DOHH2 (cell line): ENCODE measurements at regions not wholly inside any gene's neighbourhood (a gene's known extent, or its start where the extent isn't known, plus 50 kb on each side); places are given as distances from the start of the nearest gene placed in this dataset.

ENCODE experiments used
- H3F3A ChIP-seq: fragments of 200-600 bp; sonication (generic), shearing (Covaris generic); 2 replicates; pipeline ENCODE4 v1.6.0; 2016; ENCODE audit warnings: antibody characterized with exemption, mild to moderate bottlenecking; ENCODE audit not compliant: control insufficient read depth, insufficient read depth
- H3K27ac ChIP-seq: fragments of 200-600 bp; sonication (generic); 2 replicates; pipeline ENCODE4 v1.5.1; 2014; ENCODE audit warnings: low read depth, mild to moderate bottlenecking, low read length, moderate library complexity
- H3K27me3 ChIP-seq: fragments of 200-600 bp; sonication (generic); 2 replicates; pipeline ENCODE4 v1.6.1; 2014; ENCODE audit warnings: mild to moderate bottlenecking, low read length, mixed read lengths; ENCODE audit not compliant: control insufficient read depth
- H3K36me3 ChIP-seq: fragments of 200-600 bp; sonication (generic); 2 replicates; pipeline ENCODE4 v1.6.1; 2014; ENCODE audit warnings: mild to moderate bottlenecking, low read length, moderate library complexity, mixed read lengths; ENCODE audit not compliant: control insufficient read depth
- H3K4me1 ChIP-seq: fragments of 200-600 bp; sonication (generic); 2 replicates; pipeline ENCODE4 v1.6.1; 2014; ENCODE audit warnings: mild to moderate bottlenecking, low read length, mixed read lengths; ENCODE audit not compliant: control insufficient read depth
- H3K4me2 ChIP-seq: fragments of 200-600 bp; sonication (generic); 2 replicates; pipeline ENCODE4 v1.6.0; 2014; ENCODE audit warnings: mild to moderate bottlenecking, low read length, moderate library complexity
- H3K4me3 ChIP-seq: fragments of 200-600 bp; sonication (generic); 2 replicates; pipeline ENCODE4 v1.5.1; 2014; ENCODE audit warnings: mild to moderate bottlenecking, low read length, mixed read lengths
- H3K79me2 ChIP-seq: fragments of 200-600 bp; sonication (generic); 2 replicates; pipeline ENCODE4 v1.6.1; 2014; ENCODE audit warnings: mild to moderate bottlenecking, low read length, mixed read lengths; ENCODE audit not compliant: control insufficient read depth
- H3K9me2 ChIP-seq: fragments of 200-600 bp; sonication (generic); replicated peaks from 2 replicates; pipeline ENCODE4 v1.6.1; 2014; ENCODE audit warnings: mild to moderate bottlenecking, low read length, mixed read lengths; ENCODE audit not compliant: control insufficient read depth
- H3K9me3 ChIP-seq: fragments of 200-600 bp; sonication (generic); 2 replicates; pipeline ENCODE4 v1.6.1; 2014; ENCODE audit warnings: antibody characterized with exemption, low read length, mixed read lengths; ENCODE audit not compliant: control insufficient read depth, insufficient read depth
- H4K20me1 ChIP-seq: fragments of 200-600 bp; sonication (generic); 2 replicates; pipeline ENCODE4 v1.6.0; 2014; ENCODE audit warnings: low read depth, mild to moderate bottlenecking, antibody characterized with exemption, low read length, moderate library complexity; ENCODE audit not compliant: control insufficient read depth, insufficient read depth
- EZH2phosphoT487 ChIP-seq: fragments of 200-600 bp; sonication (generic); IDR thresholded peaks from 2 replicates; pipeline ENCODE4 v1.6.1; 2017; ENCODE audit warnings: borderline replicate concordance, mild to moderate bottlenecking, antibody characterized with exemption, low read length, moderate library complexity, mixed read lengths
- TF ChIP-seq, protein P1 (sequence below): fragments of 200-600 bp; sonication (generic); IDR thresholded peaks from one replicate; pipeline ENCODE4 v1.5.1; 2014; ENCODE audit warnings: antibody characterized with exemption, mild to moderate bottlenecking, low read depth, low read length; ENCODE audit not compliant: poor library complexity, severe bottlenecking

DNA sequence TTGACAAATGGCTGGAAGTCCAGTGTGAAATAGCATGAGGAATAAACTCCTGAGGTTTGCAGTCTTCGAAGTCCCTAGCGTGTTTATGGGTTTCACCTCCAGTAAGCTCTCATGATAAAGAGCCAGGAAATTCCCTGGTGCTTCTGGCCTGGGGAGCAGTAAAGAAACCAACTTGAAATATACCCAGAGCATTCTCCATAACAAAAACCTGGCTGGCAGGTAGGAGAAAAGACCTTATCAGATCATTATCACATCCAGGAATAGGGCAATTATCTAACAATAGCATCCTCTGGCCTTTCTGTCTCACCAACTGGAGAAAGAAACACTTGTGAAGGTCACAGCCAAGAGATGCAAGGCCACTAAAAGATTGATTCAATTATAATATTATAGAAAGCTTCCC lies 513.6 kb upstream of the LRRTM4 start:
- Histone ChIP-seq H3K9me2 (no peaks in the 10 kb centered on the region), H3K9me3 (no peaks in the 10 kb centered on the region), H3K4me1 (no peaks in the 10 kb centered on the region), H3K27ac (no peak overlapping the region), H3K27me3 (no peaks in the 10 kb centered on the region), H3K79me2 (no peaks in the 10 kb centered on the region), H3K4me3 (no peak overlapping the region), H3K36me3 (no peaks in the 10 kb centered on the region), H3K4me2 (no peak overlapping the region), H4K20me1 (no peaks in the 10 kb centered on the region), H3F3A (no peaks in the 10 kb centered on the region)
- TF ChIP-seq EZH2phosphoT487, result no peak
- TF ChIP-seq, protein P1, sequence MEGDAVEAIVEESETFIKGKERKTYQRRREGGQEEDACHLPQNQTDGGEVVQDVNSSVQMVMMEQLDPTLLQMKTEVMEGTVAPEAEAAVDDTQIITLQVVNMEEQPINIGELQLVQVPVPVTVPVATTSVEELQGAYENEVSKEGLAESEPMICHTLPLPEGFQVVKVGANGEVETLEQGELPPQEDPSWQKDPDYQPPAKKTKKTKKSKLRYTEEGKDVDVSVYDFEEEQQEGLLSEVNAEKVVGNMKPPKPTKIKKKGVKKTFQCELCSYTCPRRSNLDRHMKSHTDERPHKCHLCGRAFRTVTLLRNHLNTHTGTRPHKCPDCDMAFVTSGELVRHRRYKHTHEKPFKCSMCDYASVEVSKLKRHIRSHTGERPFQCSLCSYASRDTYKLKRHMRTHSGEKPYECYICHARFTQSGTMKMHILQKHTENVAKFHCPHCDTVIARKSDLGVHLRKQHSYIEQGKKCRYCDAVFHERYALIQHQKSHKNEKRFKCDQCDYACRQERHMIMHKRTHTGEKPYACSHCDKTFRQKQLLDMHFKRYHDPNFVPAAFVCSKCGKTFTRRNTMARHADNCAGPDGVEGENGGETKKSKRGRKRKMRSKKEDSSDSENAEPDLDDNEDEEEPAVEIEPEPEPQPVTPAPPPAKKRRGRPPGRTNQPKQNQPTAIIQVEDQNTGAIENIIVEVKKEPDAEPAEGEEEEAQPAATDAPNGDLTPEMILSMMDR, result no peak

DNA sequence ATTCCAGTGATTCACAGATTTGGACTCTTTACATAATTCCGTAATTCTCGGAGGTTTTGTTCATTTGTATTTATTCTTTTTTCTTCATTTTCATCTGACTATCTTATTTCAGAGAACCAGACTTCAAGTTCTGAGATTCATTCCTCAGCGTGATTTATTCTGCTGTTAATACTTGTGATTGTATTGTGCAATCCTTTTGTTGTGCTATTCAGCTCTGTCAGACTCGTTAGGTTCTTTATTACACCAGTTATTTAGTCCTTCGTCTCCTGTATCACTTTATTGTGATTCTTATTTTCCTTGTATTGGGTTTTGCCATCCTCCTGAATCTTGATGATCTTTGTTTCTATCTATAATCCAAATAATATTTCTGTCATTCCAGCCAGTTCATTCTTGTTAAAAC lies 529.3 kb upstream of the LRRTM4 start:
- Histone ChIP-seq H3K9me2 (no peaks in the 10 kb centered on the region), H3K27ac (no peak overlapping the region), H3K9me3 (no peaks in the 10 kb centered on the region; the same call in 1 of the 2 replicates), H3K4me2 (no peak overlapping the region), H4K20me1 (no peaks in the 10 kb centered on the region), H3K36me3 (no peaks in the 10 kb centered on the region), H3K79me2 (no peaks in the 10 kb centered on the region), H3K4me1 (no peaks in the 10 kb centered on the region), H3K27me3 (no peaks in the 10 kb centered on the region), H3F3A (no peaks in the 10 kb centered on the region), H3K4me3 (no peak overlapping the region)
- TF ChIP-seq, protein P1, result no peak
- TF ChIP-seq EZH2phosphoT487, result no peak

DNA sequence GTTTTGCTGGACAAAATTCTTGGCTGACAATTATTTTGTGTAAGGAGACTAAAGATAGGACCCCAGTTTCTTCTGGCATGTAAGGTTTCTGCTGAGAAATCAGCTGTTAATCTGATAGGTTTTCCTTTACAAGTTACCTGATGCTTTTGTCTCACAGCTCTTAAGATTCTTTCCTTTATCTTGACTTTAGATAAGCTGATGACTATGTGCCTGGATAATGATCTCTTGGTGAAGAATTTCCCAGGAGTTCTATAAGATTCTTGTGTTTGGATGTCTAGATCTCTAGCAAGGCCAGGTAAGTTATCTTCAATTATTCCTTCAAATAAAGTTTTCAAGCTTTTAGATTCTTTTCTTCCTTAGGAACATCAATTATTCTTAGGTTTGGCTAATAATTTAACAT lies 534.8 kb upstream of the LRRTM4 start:
- no peaks in the 10 kb centered on the region for H3K79me2 ChIP-seq
- H3K27me3 ChIP-seq, result no peaks in the 10 kb centered on the region
- H3K4me1 ChIP-seq, result no peaks in the 10 kb centered on the region
- no peak overlapping the region for H3K4me2 ChIP-seq
- no peaks in the 10 kb centered on the region for H3F3A ChIP-seq
- H3K4me3 ChIP-seq, result no peak overlapping the region
- H3K27ac ChIP-seq, result no peak overlapping the region
- no peaks in the 10 kb centered on the region for H3K36me3 ChIP-seq
- peaks cover 4% of the 10 kb centered on the region; the same call in 1 of the 2 replicates for H3K9me3 ChIP-seq
- no peaks in the 10 kb centered on the region for H4K20me1 ChIP-seq
- TF ChIP-seq EZH2phosphoT487, result no peak
- H3K9me2 ChIP-seq, result no peaks in the 10 kb centered on the region

DNA sequence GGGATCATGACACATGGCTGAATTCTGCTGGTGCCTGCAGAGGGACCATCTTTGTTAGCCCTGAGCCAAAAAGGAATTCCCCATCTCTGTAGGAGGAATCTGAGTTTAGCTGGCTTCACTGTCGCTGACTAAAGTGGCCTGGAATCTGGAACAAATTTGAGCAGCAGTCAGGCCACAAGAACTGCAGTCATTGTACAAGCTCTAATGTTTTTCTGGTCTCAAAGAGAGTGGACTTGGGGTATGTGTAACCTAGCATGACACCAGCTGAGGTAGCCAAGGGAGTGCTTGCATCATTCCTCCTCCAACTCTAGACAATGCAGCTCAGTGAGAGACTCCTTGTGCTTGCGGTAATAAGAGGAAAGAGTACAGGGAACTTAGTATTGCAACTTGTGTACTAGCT lies 539.1 kb upstream of the LRRTM4 start:
- TF ChIP-seq EZH2phosphoT487, result no peak
- TF ChIP-seq, protein P1, result no peak
- Histone ChIP-seq H3K9me3 (peaks cover 4% of the 10 kb centered on the region; the same call in 1 of the 2 replicates), H3K36me3 (no peaks in the 10 kb centered on the region), H3K9me2 (no peaks in the 10 kb centered on the region), H3K79me2 (no peaks in the 10 kb centered on the region), H3F3A (no peaks in the 10 kb centered on the region), H3K27me3 (no peaks in the 10 kb centered on the region), H4K20me1 (no peaks in the 10 kb centered on the region), H3K27ac (no peak overlapping the region), H3K4me2 (no peak overlapping the region), H3K4me1 (no peaks in the 10 kb centered on the region), H3K4me3 (no peak overlapping the region)
